HepG2 (cell line): ENCODE measurements at regions not wholly inside any gene's neighbourhood (a gene's known extent, or its start where the extent isn't known, plus 50 kb on each side); places are given as distances from the start of the nearest gene placed in this dataset.

ENCODE experiments used
- ATAC-seq: fragments of 200-7000 bp; cut with Tn5 transposase; 3 replicates; pipeline ENCODE4 v1.9.1; 2020; ENCODE audit warnings: mild to moderate bottlenecking, moderate library complexity
- BruUV-seq: library from RNA; stranded (reverse); fragments of 400-500 nt; replicated peaks from 2 replicates; lab custom pipeline; 2021; lab: Mats Ljungman, UMichigan
- CTCF ChIA-PET: fragments of 300-600 bp; formaldehyde crosslinking; extraction: SDS; loops from one replicate; lab custom pipeline; 2021; ENCODE audit warnings: low total read pairs, inconsistent platforms, low intra/inter-chr PET ratio; lab: Yijun Ruan, JAX
- POLR2A ChIA-PET: fragments of 350-600 bp; sonication (Branson Sonifier 250); formaldehyde crosslinking; loops from one replicate; lab custom pipeline; 2020; ENCODE audit warnings: antibody characterized with exemption, inconsistent platforms; lab: Yijun Ruan, JAX
- DNase-seq: peaks from one replicate; pipeline ENCODE4 v3.0.0-alpha.2; 2015; ENCODE audit warnings: low spot score
- FAIRE-seq: peaks from 3 replicates; lab custom pipeline; 2011; peaks lifted over from hg19 to GRCh38; lab: Jason Lieb, UNC
- H2AFZ ChIP-seq: one replicate; pipeline ENCODE4 v1.6.1; 2011; ENCODE audit warnings: low read length, inconsistent platforms
- H3K27ac ChIP-seq: fragments of 300-600 bp; 3 replicates; pipeline ENCODE4 v1.8.0; 2011; ENCODE audit warnings: mixed run types, mild to moderate bottlenecking, mixed read lengths, low read length, inconsistent platforms; ENCODE audit not compliant: insufficient read depth; ENCODE audit errors: extremely low read length
- H3K27me3 ChIP-seq, 2 experiments: fragments of 200-600 bp in 1 of 2; 2 replicates in 1 of 2; 3 replicates in 1 of 2; pipeline versions ENCODE4 v1.6.0 to v1.8.0; 2011; ENCODE audit warnings: low read length in 2 of 2, mild to moderate bottlenecking in 2 of 2, moderate library complexity in 2 of 2, inconsistent platforms in 1 of 2; ENCODE audit not compliant: insufficient read depth in 2 of 2, control insufficient read depth in 1 of 2
- H3K36me3 ChIP-seq, 2 experiments: fragments of 200-600 bp in 1 of 2; replicated peaks in 1 of 2; 2 replicates in 1 of 2; 3 replicates in 1 of 2; pipeline versions ENCODE4 v1.5.1 to v1.8.0; 2011; ENCODE audit warnings: low read length in 2 of 2, inconsistent platforms in 1 of 2; ENCODE audit not compliant: insufficient read depth in 2 of 2, control insufficient read depth in 1 of 2
- H3K4me1 ChIP-seq: 2 replicates; pipeline ENCODE4 v1.5.1; 2012; ENCODE audit warnings: low read length, inconsistent platforms; ENCODE audit not compliant: insufficient read depth
- H3K4me2 ChIP-seq: 2 replicates; pipeline ENCODE4 v1.6.0; 2011; ENCODE audit warnings: low read depth, low read length, inconsistent platforms
- H3K4me3 ChIP-seq, 3 experiments: fragments of 200-600 bp in 1 of 3; sonication (generic), shearing (Covaris generic) in 1 of 3; replicated peaks in 1 of 3; 2 replicates each; pipeline ENCODE4 v1.5.1; 2011 to 2016; ENCODE audit warnings: low read length in 3 of 3, inconsistent platforms in 2 of 3, low read depth in 2 of 3, mild to moderate bottlenecking in 2 of 3, control low read depth in 1 of 3, mixed read lengths in 1 of 3; ENCODE audit not compliant: insufficient read depth in 1 of 3
- H3K79me2 ChIP-seq: one replicate; pipeline ENCODE4 v1.6.1; 2011; ENCODE audit warnings: low read length, inconsistent platforms; ENCODE audit not compliant: insufficient read depth
- H3K9ac ChIP-seq: 2 replicates; pipeline ENCODE4 v1.6.0; 2011; ENCODE audit warnings: mild to moderate bottlenecking, low read depth, low read length, inconsistent platforms; ENCODE audit not compliant: insufficient read depth
- H3K9me3 ChIP-seq: 2 replicates; pipeline ENCODE4 v1.5.1; 2012; ENCODE audit warnings: mild to moderate bottlenecking, low read length
- H4K20me1 ChIP-seq: 2 replicates; pipeline ENCODE4 v1.6.0; 2011; ENCODE audit warnings: inconsistent platforms, mild to moderate bottlenecking, low read length, moderate library complexity; ENCODE audit not compliant: insufficient read depth
- CENPX ChIP-seq: sonication (generic); formaldehyde crosslinking; IDR thresholded peaks from 2 replicates; pipeline ENCODE4 v1.9.0; 2021; ENCODE audit warnings: mild to moderate bottlenecking, missing genetic modification reagents, moderate library complexity
- FOSL2 ChIP-seq: sonication (generic); formaldehyde crosslinking; IDR thresholded peaks from 2 replicates; pipeline ENCODE4 v1.4.0; 2020; ENCODE audit warnings: missing genetic modification reagents
- IKZF4 ChIP-seq: sonication (generic); formaldehyde crosslinking; IDR thresholded peaks from 2 replicates; pipeline ENCODE4 v1.5.1; 2020; ENCODE audit warnings: borderline replicate concordance, mild to moderate bottlenecking, low read depth, missing genetic modification reagents; ENCODE audit errors: not compliant biosample characterization
- KMT2B ChIP-seq: IDR thresholded peaks from 2 replicates; pipeline ENCODE4 v1.6.1; 2016; ENCODE audit warnings: missing genetic modification reagents, missing compliant biosample characterization
- MLLT10 ChIP-seq: sonication (generic); formaldehyde crosslinking; IDR thresholded peaks from 2 replicates; pipeline ENCODE4 v1.4.0; 2020; ENCODE audit warnings: missing genetic modification reagents
- ONECUT2 ChIP-seq: sonication (generic); formaldehyde crosslinking; IDR thresholded peaks from 2 replicates; pipeline ENCODE4 v1.4.0; 2020; ENCODE audit warnings: missing genetic modification reagents
- RELA ChIP-seq: sonication (generic); formaldehyde crosslinking; IDR thresholded peaks from 2 replicates; pipeline ENCODE4 v1.4.0; 2020; ENCODE audit warnings: missing genetic modification reagents
- TSC22D2 ChIP-seq: sonication (generic); formaldehyde crosslinking; IDR thresholded peaks from 2 replicates; pipeline ENCODE4 v1.5.1; 2020; ENCODE audit warnings: missing genetic modification reagents, mild to moderate bottlenecking, borderline replicate concordance
- ZIK1 ChIP-seq: sonication (generic); formaldehyde crosslinking; IDR thresholded peaks from 2 replicates; pipeline ENCODE4 v1.5.0; 2020; ENCODE audit warnings: mild to moderate bottlenecking, low read depth, missing genetic modification reagents, borderline replicate concordance
- ZNF337 ChIP-seq: sonication (generic); formaldehyde crosslinking; IDR thresholded peaks from 2 replicates; pipeline ENCODE4 v1.5.1; 2020; ENCODE audit warnings: missing genetic modification reagents, low read depth, mild to moderate bottlenecking, borderline replicate concordance
- ZZZ3 ChIP-seq: sonication (generic); formaldehyde crosslinking; IDR thresholded peaks from 2 replicates; pipeline ENCODE4 v1.4.0; 2020; ENCODE audit warnings: missing genetic modification reagents, mild to moderate bottlenecking, borderline replicate concordance
- WGBS: methylation state at CpG from one replicate; pipeline ENCODE4 v1.1.6; 2017; ENCODE audit warnings: low lambda C conversion rate; 5-methylcytosine and 5-hydroxymethylcytosine counted together
- in situ Hi-C: cut with HindIII; loops from 2 replicates; pipeline ENCODE4 v1.10.0; 2017; ENCODE audit warnings: low pct_unique_long_range_greater_than_20kb; ENCODE audit not compliant: extremely low pct_ligation_motif_present
- intact Hi-C: fragments of 100-400 bp; cut with micrococcal nuclease; formaldehyde crosslinking; loops from one replicate; pipeline ENCODE4 v1.10.0; 2022; ENCODE audit not compliant: unreplicated experiment
- TF ChIP-seq, protein P1 (sequence below): sonication (generic); formaldehyde crosslinking; IDR thresholded peaks from 2 replicates; pipeline ENCODE4 v1.4.0; 2020; ENCODE audit warnings: missing genetic modification reagents
- TF ChIP-seq, protein P2 (sequence below), 2 experiments: sonication (generic) in 1 of 2; formaldehyde crosslinking in 1 of 2; IDR thresholded peaks; 2 replicates each; pipeline versions ENCODE4 v1.5.1 to v1.6.1; 2011 to 2020; ENCODE audit warnings: borderline replicate concordance in 1 of 2, low read depth in 1 of 2, low read length in 1 of 2, mild to moderate bottlenecking in 1 of 2, missing genetic modification reagents in 1 of 2, moderate library complexity in 1 of 2
- TF ChIP-seq, protein P3 (sequence below): sonication (generic); formaldehyde crosslinking; IDR thresholded peaks from 2 replicates; pipeline ENCODE4 v1.4.0; 2020; ENCODE audit warnings: mild to moderate bottlenecking, missing genetic modification reagents
- TF ChIP-seq, protein P4 (sequence below): sonication (generic); formaldehyde crosslinking; IDR thresholded peaks from 2 replicates; pipeline ENCODE4 v1.4.0; 2020; ENCODE audit warnings: missing genetic modification reagents

DNA sequence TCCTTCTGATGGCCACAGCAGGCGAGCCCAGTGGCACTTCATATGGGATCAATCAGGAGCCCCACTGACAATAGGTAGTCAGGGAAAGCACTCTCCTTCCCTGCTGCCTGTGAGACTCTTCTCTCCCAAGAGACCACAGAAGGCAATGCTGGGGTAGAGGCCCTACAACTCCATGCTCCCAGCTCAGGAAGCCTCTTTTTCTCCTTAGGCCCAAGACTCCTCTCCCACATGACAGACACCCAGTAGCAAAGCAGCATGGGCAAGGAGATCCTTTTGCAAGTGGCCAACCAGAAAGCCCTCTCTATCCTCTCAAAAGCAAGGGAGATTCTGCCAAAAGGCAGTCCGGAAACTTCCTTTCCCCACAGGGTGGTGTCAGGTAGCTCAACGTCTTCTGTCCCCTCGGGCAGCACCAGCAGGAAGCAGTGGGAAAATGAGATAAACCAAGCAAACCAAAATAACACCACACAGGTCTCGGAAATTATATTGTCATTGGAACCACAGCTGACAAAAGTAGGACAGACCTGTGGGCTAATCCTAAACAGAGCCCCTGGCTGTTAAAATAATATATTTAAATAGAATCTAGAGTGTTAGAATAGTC, 172.7 kb upstream of the GDF10 start:
- POLR2A ChIA-PET = no interaction called here
- H3K27me3 ChIP-seq = peaks cover 0 to 4% of the 10 kb centered on the region in 2 experiments; a peak in 1 of 5 replicates
- no peak overlapping the region for H3K9ac ChIP-seq
- H2AFZ ChIP-seq = no peak overlapping the region
- CTCF ChIA-PET = no interaction called here
- no peaks in the 10 kb centered on the region for H3K9me3 ChIP-seq
- FAIRE-seq = no peak
- H3K36me3 ChIP-seq = no peaks in the 10 kb centered on the region
- no peaks in the 10 kb centered on the region for H4K20me1 ChIP-seq
- no peaks in the 10 kb centered on the region for H3K4me1 ChIP-seq
- intact Hi-C loops = no loop called here
- no TSS peak for BruUV-seq
- H3K79me2 ChIP-seq = no peaks in the 10 kb centered on the region
- 12% methylated on average over 5 of the region's 5 CpGs for WGBS
- DNase-seq = no peak
- no peak for ATAC-seq
- H3K4me3 ChIP-seq = no peak overlapping the region
- no peak overlapping the region for H3K4me2 ChIP-seq
- in situ Hi-C loops = no loop called here
- H3K27ac ChIP-seq = no peak overlapping the region
- TF ChIP-seq, protein P1, sequence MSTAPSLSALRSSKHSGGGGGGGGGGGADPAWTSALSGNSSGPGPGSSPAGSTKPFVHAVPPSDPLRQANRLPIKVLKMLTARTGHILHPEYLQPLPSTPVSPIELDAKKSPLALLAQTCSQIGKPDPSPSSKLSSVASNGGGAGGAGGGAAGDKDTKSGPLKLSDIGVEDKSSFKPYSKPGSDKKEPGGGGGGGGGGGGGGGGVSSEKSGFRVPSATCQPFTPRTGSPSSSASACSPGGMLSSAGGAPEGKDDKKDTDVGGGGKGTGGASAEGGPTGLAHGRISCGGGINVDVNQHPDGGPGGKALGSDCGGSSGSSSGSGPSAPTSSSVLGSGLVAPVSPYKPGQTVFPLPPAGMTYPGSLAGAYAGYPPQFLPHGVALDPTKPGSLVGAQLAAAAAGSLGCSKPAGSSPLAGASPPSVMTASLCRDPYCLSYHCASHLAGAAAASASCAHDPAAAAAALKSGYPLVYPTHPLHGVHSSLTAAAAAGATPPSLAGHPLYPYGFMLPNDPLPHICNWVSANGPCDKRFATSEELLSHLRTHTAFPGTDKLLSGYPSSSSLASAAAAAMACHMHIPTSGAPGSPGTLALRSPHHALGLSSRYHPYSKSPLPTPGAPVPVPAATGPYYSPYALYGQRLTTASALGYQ (CRISPR knock-in tag) = no peak
- no peak for TF ChIP-seq TSC22D2 (CRISPR knock-in tag)
- TF ChIP-seq, protein P2, sequence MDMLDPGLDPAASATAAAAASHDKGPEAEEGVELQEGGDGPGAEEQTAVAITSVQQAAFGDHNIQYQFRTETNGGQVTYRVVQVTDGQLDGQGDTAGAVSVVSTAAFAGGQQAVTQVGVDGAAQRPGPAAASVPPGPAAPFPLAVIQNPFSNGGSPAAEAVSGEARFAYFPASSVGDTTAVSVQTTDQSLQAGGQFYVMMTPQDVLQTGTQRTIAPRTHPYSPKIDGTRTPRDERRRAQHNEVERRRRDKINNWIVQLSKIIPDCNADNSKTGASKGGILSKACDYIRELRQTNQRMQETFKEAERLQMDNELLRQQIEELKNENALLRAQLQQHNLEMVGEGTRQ (IDR thresholded peaks at IDR 0.05; ENCODE audit: low read depth, low read length) = no peak
- TF ChIP-seq, protein P2 (CRISPR knock-in tag; IDR thresholded peaks at IDR 0.05; ENCODE audit: borderline replicate concordance) = no peak
- TF ChIP-seq, protein P3, sequence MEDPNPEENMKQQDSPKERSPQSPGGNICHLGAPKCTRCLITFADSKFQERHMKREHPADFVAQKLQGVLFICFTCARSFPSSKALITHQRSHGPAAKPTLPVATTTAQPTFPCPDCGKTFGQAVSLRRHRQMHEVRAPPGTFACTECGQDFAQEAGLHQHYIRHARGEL (CRISPR knock-in tag) = no peak
- no peak for TF ChIP-seq IKZF4 (CRISPR knock-in tag)
- TF ChIP-seq, protein P4, sequence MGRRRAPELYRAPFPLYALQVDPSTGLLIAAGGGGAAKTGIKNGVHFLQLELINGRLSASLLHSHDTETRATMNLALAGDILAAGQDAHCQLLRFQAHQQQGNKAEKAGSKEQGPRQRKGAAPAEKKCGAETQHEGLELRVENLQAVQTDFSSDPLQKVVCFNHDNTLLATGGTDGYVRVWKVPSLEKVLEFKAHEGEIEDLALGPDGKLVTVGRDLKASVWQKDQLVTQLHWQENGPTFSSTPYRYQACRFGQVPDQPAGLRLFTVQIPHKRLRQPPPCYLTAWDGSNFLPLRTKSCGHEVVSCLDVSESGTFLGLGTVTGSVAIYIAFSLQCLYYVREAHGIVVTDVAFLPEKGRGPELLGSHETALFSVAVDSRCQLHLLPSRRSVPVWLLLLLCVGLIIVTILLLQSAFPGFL (CRISPR knock-in tag) = no peak
- TF ChIP-seq ONECUT2 (CRISPR knock-in tag) = no peak
- no peak for TF ChIP-seq ZZZ3 (CRISPR knock-in tag)
- no peak for TF ChIP-seq KMT2B (CRISPR knock-in tag)
- no peak for TF ChIP-seq FOSL2
- no peak for TF ChIP-seq CENPX
- TF ChIP-seq MLLT10 (CRISPR knock-in tag) = no peak
- TF ChIP-seq RELA (CRISPR knock-in tag) = no peak
- TF ChIP-seq ZIK1 (CRISPR knock-in tag) = no peak
- no peak for TF ChIP-seq ZNF337 (CRISPR knock-in tag)
